HG03521 (cell line): ENCODE measurements at regions not wholly inside any gene's neighbourhood (a gene's known extent, or its start where the extent isn't known, plus 50 kb on each side); places are given as distances from the start of the nearest gene placed in this dataset.

Experiments used
- ATAC-seq: cut with Tn5 transposase; IDR thresholded peaks from one replicate; pipeline ENCODE4 v1.9.1; 2021; ENCODE audit warnings: mild to moderate bottlenecking, moderate library complexity; ENCODE audit not compliant: unreplicated experiment

- no peak for ATAC-seq
Observed at GRCh38 chr16:65786916-65787315, 579.6 kb upstream of the CDH5 start.

GRCh38 chr16:65783709-65784474 lies 582.6 kb upstream of the CDH5 start:
- no peak for ATAC-seq

GRCh38 chr16:65782611-65783600 lies 583.6 kb upstream of the CDH5 start:
- no peak for ATAC-seq

GRCh38 chr16:65781855-65782254 lies 584.6 kb upstream of the CDH5 start:
- no peak for ATAC-seq

GRCh38 chr16:65781363-65781762 lies 585.1 kb upstream of the CDH5 start:
- ATAC-seq = no peak

GRCh38 chr16:65779201-65779600 lies 587.3 kb upstream of the CDH5 start:
- ATAC-seq = no peak

GRCh38 chr16:65776639-65777183 lies 589.8 kb upstream of the CDH5 start:
- ATAC-seq = no peak

GRCh38 chr16:65775829-65776228 lies 590.7 kb upstream of the CDH5 start:
- no peak for ATAC-seq

GRCh38 chr16:65774350-65774749 lies 592.1 kb upstream of the CDH5 start:
- ATAC-seq = no peak

GRCh38 chr16:65773301-65773874 lies 593.1 kb upstream of the CDH5 start:
- no peak for ATAC-seq

GRCh38 chr16:65772134-65772732 lies 594.3 kb upstream of the CDH5 start:
- ATAC-seq = no peak

- no peak for ATAC-seq
Observed at GRCh38 chr16:65771707-65772106, 594.8 kb upstream of the CDH5 start.

- no peak for ATAC-seq
Observed at GRCh38 chr16:65770752-65771151, 595.7 kb upstream of the CDH5 start.

GRCh38 chr16:65769776-65770438 lies 596.6 kb upstream of the CDH5 start:
- ATAC-seq = no peak

- ATAC-seq = no peak
Observed at GRCh38 chr16:65769055-65769465, 597.4 kb upstream of the CDH5 start.

GRCh38 chr16:65767125-65767524 lies 599.4 kb upstream of the CDH5 start:
- ATAC-seq = no peak

GRCh38 chr16:65763640-65764305 lies 602.7 kb upstream of the CDH5 start:
- no peak for ATAC-seq

- ATAC-seq = no peak
Observed at GRCh38 chr16:65760874-65761273, 605.6 kb upstream of the CDH5 start.

- ATAC-seq = no peak
Observed at GRCh38 chr16:65758620-65759019, 607.9 kb upstream of the CDH5 start.

- ATAC-seq = no peak
Observed at GRCh38 chr16:65757064-65757463, 609.4 kb upstream of the CDH5 start.
